Hematopoietic multipotent progenitor cell (in vitro differentiated cells): ENCODE measurements at regions not wholly inside any gene's neighbourhood (a gene's known extent, or its start where the extent isn't known, plus 50 kb on each side); places are given as distances from the start of the nearest gene placed in this dataset.

Experiments used
- DNase-seq, 3 donors: peaks; one replicate each; pipeline ENCODE4 v3.0.0-alpha.2; 2011 to 2015; ENCODE audit warnings: low read depth in 2 of 3, low spot score in 2 of 3

DNA sequence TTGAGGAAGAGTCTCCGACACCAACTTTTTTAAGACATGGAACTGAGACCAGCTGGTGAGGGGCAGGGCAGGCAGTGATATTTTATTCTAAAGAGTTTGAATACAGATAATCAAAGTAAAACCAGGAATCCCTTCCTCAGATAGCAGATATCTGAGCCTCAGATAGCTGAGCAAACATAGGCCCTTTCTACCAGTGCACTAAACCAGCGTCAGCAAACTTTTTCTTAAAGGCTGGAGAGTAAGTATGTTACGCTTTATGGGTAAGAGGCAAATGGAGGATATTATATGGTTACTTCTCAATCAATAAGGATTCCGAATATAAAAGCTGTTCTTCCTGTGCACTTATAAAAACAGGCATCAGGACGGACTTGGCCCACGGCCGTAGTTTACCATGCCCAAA lies 73.9 kb downstream of the WNT5A start:
- no peak for DNase-seq

DNA sequence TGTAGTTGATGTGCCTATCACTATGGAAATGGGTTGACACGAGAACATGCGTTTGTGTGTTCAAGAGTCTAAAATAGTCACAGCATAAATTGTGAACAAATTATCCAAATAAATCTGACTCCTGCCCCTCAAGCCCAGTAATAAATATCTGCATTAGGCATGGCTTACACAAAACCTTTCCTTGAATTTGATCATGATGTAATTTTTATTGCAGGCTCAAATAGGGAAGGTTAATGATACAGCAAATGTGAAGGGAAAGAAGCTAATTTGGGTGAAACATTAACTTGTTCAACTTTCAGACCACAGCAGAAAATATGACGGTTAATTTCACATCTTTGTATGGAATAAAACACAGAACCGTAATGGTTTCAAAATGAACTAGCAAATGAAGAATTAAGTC lies 74.6 kb downstream of the WNT5A start:
- DNase-seq, result no peak

DNA sequence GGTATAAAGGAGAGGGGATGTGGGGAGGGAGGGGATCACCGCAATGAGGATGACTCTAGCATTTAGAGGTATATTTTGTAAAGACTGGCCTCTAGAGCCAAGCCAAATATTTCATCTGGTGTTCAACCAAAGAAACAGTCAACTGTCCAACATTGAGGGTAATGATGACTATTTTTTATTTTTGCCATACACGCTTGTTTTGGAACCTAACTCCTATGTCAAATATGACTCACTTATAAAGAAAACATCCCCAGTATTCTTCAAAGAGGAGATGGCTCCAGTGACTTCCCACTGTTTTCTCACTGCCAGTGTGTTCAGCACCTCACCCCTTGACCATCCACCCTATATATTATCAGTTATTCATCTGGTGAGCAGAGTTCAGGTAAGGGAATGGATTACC lies 77.3 kb downstream of the WNT5A start:
- DNase-seq, result no peak

DNA sequence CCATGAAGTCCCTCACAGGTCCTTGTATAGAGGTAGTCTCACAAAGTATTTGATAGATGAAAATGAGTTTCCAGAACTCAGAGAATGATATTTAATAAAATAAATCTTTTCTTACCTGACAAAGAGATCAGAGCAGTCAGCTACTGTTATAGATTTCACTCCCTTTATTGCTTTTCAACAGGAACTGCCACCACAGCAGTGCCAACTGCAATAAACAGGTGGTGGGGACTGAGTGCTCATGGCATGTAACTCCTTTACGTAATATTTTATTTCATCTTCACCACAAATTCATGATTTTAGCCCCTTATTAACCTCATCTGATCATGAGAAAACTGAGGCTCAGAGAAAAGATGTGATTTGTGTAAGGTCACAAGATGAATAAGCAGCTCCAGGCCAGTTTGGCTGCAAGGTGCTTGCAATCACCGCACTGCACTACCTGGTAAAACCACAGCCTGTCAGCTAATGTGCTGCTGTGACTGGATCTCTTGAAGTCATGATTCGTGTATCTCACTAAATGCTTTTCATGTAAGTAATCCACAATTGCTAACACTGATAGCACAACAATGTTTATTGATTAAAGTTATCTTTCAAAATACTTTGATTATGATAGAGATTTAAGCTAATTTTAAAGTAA lies 78.8 kb downstream of the WNT5A start:
- DNase-seq, result no peak

DNA sequence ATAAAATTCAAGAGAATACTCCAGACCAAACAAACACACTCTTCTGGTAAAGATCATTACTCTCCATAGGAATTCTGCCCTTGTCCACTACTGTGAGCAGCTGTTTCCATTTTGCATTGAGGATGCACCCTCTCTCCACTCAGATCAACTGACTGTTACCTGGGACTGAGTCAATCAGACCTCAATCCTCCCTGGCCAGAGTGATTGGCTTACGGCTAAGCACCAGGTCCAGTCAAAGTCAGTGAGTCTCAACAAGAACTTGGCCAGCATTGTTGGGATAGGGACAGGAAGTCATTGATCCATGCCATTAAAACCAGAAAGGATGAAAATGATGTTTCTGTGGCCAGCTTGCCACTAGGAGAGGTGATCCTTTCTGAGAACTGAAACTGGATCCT lies 79.7 kb downstream of the WNT5A start:
- DNase-seq, result no peak

DNA sequence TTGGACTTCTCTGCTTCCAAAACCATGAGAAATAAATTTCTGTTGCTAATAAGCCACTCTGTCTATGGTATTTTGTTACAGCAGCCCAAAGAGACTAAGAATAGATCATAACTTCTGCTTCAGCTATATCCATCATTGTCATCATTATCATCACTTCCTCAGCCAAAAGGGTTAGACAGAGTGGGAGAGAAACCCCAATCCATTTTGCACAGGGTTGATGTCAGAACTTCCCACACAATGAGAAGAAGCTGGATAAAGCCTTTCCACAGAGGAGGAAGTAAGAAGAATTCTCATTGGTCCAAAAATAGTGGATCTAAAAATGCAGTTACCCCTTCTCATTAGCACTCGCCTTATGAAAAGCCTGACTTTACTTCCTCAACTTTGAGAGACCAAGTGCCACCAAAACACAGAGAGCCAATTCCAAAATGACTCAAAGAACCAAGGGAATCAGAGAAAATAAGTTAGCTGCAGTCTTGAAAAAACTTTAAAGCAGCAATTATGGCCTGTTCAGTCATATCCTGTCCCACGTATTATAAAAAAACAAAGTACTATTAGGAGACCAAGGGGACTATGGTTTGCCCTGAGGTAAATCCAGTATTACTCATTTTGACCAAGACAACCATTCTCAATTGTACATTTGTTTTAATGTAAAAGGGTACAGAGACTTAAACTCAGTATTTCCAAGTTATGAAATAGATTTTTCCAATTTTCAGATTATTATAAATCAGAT lies 80.2 kb downstream of the WNT5A start:
- DNase-seq, result no peak

DNA sequence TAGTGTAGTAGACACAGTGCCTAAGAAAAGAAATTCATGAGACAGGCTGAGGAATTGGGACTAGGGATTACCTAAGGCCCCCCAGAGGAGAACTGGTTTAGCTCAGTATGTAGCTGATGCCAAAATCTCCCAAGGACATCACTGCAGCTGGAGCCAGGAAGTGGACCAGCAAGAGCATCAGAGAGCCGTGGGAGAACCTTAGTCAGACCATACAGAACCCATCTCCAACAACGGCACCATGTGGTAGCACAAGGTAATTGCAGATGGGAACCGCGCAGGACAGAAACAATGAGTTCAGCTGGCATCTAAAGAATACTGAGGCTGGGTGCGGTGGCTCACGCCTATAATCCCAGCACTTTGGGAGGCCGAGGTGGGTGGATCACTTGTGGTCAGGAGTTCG lies 81.7 kb downstream of the WNT5A start:
- DNase-seq, result no peak

DNA sequence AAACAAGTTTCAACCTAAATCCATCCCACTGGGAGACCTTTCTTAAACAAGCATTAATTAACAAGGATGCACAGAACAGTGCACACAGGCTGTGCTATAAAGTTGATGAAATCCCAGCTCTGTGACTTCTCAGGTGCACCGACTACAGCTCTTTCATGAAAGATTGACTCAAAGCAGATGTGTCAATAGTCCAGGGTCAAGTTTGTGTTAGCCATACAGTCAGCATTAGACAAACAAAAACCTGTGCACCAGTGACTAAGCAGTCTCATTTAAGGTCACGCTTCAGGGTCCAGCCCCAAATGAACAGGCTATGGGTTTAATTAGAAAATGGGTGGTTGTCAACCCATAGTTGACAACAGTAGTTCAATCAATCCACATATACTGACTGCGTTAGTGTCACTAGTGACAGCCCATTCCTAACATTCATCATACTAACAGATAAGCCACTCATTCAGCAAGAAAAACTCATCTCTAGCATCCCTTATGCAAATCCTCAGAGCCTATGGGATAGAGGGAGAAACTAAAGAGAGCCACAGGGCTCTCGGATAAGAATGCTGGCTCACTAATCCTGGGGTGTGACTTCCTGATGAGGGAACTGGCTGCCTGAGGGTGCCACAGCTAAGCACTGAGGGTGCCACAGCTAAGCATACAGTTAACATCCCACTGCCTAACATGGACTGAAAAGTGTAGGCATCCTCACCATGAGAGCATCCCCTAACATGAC lies 84.1 kb downstream of the WNT5A start:
- DNase-seq, result no peak

DNA sequence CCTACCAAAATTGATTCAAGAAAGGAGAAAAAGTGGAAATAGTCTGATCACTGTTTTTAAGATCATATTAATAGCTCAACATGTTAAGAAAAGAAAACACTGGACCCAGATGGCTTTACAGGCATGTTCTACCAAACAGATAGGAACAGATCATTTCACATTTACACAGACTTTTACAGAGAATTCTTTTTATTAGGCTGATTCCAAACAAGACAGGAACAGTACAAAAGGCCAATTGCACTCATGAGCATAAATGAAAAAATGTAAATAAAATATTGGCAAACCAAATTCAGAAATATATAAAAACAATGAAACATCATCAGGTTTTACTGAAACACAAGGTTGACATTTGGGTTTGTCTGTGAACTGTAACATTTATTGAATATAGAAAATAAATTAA lies 106.5 kb downstream of the WNT5A start:
- no peak for DNase-seq

DNA sequence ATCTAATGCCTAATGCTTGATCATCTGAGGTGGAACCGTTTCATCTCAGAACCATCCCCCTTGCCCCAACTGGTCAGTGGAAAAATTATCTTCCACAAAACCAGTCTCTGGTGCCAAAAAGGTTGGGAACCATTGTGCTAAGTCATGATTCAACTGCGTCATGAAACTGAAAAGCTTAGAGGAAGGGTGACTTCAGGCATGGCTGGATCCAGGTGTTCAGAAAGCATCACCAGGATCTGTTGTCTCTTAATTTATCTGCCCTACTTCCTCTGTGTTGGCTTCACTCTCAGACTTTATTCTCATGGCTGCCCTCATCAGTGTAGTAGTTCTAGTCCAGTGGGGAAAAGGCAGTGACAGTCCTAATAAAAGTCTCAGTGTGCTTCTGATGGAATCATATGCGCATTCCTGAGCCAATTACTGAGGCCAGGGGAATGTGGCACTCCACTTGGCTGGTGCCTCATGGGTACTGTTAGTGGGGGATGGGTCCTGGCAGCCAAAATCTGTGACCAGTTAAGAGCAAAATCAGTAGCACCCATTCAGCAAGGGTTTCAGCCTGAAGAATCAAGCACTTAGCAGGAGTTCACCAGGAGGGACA lies 110.3 kb downstream of the WNT5A start:
- DNase-seq, result no peak

DNA sequence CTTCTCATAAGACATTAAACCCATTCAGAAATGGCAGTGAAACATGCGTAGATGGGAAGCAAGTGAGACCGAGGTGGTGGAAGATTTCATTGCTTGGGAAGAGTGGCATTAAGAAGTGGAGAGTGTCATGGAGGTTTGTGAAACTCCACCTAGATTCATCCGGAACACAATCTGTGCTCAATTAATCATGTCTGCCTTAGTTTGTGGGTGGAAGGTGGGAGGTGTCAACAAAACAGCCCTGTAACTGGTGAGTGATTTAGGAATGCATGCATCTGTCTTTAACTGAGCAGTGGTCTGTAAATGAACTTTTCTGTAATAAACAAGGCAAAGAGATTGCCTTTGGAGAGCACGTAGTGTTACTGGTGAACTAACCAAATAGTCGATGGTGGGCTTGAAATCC lies 113.7 kb downstream of the WNT5A start:
- DNase-seq, result no peak

DNA sequence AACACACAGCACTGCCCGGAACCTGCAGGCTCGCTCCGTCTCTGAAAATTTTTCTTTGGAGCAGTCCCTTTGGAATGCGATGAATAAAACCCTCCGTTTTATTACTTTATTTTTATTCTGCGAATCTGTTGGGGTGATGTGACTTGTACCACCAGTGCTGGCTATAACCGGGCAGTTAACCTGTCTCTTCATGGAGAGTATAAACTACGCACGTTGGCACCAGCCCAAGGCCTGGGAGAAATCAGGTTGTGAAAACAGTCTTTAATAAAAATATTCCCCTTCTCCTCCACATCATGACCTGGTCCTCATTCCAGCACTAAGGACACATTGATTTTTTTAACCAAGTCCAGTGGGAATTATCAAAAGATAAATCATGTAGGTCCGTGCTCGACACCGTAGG lies 116.8 kb downstream of the WNT5A start:
- no peak for DNase-seq

DNA sequence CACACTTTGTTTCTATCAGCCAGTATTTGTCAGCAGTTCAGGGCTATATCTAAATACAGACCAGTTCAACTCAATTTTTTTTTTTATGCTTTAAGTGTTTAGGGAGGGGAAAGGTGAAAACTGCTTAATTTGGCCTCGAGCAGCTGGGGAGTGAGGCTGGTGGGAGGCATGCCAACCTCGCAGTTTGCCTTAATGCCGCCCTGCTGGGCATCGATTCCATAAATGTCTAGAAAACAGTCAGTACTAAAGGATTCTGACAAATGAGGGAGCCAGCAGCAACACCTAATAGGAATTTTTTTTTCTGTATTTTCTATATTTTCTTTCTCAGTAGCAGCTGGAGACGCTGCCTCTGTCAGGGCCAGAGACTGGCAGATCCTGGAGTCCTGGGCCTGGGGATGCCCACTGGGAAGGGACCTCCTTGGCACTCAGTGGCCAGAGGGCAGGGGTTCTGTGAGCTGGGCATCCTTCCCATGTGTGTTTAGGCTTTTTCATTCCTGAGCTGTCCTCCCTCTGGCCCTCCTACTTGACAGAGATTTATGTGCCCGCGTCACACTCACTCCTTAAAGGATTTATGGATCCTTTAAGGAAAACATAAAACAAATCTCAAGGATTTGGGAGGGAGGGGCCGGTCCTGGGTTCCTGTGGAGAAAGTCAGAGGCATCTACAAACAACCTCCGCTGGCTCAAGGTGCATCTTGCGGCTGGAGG lies 117.8 kb downstream of the WNT5A start:
- no peak for DNase-seq

DNA sequence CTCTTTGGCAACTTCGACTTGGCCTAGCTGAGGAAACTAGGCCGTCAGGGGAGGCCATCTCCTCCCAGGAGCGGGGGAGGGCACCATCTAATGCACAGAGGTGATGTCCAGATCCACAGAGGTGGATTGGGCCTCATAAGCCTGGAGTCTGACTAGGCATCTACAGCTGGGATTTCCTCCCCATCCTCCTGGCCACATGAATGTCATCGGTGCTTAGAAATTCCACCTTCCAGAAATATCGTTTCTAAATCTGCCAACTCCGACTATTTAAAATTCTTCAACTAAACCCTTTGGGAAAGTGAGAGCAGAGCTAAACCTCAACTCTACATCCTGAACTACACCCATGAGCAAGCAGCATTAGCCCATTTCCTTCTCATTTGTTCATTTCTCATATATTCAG lies 118.7 kb downstream of the WNT5A start:
- no peak for DNase-seq

DNA sequence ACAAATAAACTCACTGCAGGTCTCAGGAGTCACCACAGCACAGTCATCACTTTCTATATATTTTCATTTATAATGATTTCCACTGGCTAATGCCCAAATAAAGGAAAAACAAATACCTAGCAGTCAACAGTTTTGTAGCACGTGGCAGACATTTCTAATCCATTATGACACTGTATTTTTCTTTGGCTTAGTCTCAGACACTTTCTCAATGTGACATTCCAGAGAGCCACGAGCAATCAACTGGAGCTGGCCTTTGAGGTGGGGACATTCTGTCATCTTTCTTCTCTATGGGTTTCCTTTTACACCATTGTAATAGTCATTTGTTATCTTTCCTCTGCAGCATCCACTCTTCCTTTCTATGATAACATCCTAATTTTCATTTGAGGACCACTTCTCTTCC lies 119.7 kb downstream of the WNT5A start:
- no peak for DNase-seq

DNA sequence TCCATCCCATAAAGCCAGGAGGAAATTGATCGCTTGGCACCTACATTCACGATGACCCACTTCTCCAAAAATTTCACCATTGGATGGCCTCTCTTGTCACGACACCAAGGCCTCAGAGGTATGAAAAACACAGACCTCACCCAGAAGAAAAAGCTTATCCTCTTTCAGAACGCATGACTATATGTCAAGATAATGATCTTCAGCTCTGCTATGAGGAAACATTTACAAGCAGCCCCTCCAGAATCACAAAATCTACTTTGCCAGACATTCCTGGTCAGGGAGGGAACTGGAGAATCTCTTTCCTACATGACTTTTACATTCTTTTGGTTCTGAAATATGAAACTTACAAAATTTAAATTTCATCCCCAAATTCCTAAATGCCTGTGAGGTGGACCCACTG lies 122.7 kb downstream of the WNT5A start:
- DNase-seq, result no peak

DNA sequence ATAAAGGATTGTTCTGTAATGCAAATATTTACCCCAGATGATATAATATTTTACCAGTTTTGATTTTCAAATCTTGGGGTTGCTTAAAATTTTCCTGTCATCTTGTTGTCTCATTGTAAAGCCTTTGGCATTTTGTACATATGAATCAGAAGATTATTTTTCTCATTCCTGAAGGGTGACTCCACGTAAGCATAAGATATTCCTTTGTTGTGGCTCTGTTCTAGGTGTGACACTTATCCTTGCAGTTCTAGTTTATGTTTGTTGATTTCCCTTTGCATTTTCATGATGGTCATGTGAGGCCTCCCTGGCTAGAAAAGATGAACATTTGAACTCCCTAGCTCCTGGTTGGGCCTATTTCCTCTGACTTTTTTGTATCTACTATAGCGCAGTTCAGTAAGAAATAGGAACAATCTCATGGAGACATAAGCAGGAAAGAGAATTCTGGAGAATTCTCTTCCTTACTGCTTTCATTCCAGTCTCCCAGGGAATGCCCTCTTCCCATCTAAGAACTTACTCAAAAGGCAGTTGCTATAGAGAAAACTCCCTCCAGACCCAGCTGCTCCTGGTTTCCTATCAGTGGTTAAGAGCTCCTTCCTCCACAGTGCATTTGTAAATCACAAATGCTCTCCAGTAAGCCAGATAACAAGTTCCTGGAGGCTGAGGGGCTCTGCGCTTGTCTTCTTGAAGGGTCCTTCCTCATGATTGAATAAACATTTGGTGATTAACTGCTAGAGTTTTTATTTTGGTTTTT lies 124.7 kb downstream of the WNT5A start:
- no peak for DNase-seq

DNA sequence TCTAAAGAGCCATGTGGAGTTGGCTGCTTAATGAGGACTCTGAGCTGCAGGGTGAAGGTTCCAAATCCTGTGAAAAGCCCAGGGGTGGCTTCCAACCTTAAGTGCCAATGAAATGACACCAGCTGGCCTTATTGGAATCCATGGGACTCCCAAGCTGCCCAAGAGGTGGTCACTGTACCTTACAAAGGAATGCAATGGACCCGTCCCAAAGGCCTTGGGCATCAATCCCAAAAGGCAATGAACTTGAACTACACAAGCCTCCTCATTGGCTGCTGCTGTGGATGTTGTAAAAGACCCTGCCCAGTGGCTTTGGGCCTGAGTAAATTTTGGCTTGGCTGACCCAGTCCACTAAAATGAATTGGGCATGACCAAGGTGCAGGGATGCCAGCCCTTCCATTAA lies 129.3 kb downstream of the WNT5A start:
- DNase-seq, result no peak

DNA sequence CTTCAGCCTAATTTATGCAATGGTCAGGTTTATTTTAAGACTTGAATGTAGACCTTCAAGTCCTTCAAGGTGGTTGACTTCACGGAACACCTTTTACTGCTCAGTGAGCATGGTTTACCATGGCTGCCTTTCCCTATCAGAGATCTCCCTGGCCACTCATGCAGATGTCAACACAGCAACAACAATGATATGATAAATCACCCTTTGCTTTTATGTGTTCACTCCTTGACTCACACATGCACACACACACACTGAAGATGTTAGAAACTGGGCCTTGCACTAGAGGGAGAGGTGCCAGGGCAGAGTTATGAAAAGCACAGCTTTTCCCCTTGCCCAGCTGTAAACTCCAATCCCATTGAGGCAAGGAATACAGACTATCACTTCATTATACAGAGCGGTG lies 134.4 kb downstream of the WNT5A start:
- DNase-seq, result no peak

DNA sequence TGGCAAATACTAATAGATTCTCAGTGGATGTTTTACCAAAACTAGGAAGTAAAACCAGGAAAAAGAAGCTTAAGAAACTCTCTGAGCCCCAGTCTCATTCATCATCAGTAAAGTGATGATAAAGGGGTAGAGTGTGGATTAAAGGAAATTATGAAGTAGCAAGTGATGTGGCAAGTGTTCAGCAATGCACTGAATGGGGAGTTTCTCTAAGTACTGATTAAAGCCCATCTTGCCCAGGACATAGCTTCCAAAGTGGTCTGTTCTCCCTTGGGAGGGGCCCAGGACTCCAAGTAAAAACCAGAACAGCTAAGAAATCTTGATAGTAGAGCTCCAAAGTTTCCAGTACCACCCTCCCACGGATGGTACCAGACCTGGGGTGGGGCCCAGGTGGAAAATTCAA lies 137.3 kb downstream of the WNT5A start:
- DNase-seq, result no peak
